IMR-90 (cell line): ENCODE measurements at regions not wholly inside any gene's neighbourhood (a gene's known extent, or its start where the extent isn't known, plus 50 kb on each side); places are given as distances from the start of the nearest gene placed in this dataset. TPM values are rescaled to one million over a fixed set of nuclear protein-coding genes. Genes with fewer than 3 reads are reported as not detected.

Source experiments
- microRNA-seq, 2 experiments: library from miRNA; stranded (forward) in 1 of 2; unstranded in 1 of 2; fragments of 10-50 nt in 1 of 2; fragments of <30 nt in 1 of 2; gene quantifications in 1 of 2; microRNA quantifications in 1 of 2; one replicate each; pipeline versions ENCODE3 to v1.1.0; 2013 to 2020; ENCODE audit not compliant: insufficient read depth in 1 of 2, insufficient read length in 1 of 2, unreplicated experiment in 1 of 2
- small RNA-seq, 5 experiments: library from RNA; depleted of rRNA; stranded (forward); fragments of <200 nt; gene quantifications; one replicate each; pipeline ENCODE3, GENCODE V24; 2012

Small RNA genes in the stretch of these regions (microRNA-seq; reads per million reads assigned to microRNA genes)
- gene AC090517.1 (ENCODE audit: insufficient read depth, insufficient read length) (not detected), gene AC090517.3 (ENCODE audit: insufficient read depth, insufficient read length) (not detected)

Small RNA genes in the stretch of these regions (small RNA-seq; reads per million reads assigned to genes)
- gene AC090517.1 (0 reads per million in 5 experiments), gene AC090517.3 (0 reads per million in 5 experiments)
